Epithelial cell of esophagus (primary cell): ENCODE measurements at regions not wholly inside any gene's neighbourhood (a gene's known extent, or its start where the extent isn't known, plus 50 kb on each side); places are given as distances from the start of the nearest gene placed in this dataset.

Experiments
- DNase-seq: peaks from one replicate; pipeline ENCODE4 v3.0.0; 2010; ENCODE audit warnings: low read depth
- H3K4me3 ChIP-seq: 2 replicates; pipeline ENCODE4 v1.5.1; 2011; ENCODE audit warnings: mild to moderate bottlenecking, low read length, control low read depth
- CTCF ChIP-seq: IDR thresholded peaks from 2 replicates; pipeline ENCODE4 v1.5.1; 2011; ENCODE audit warnings: low read depth, mild to moderate bottlenecking, low read length, control low read depth, inconsistent platforms; ENCODE audit not compliant: insufficient read depth; ENCODE audit errors: missing control alignments

- DNase-seq, result no peak
- no peak for TF ChIP-seq CTCF
- no peak overlapping the region for H3K4me3 ChIP-seq
These were observed 275.0 kb downstream of the CENPW start for GRCh38 chr6:126614642-126615504.

DNA sequence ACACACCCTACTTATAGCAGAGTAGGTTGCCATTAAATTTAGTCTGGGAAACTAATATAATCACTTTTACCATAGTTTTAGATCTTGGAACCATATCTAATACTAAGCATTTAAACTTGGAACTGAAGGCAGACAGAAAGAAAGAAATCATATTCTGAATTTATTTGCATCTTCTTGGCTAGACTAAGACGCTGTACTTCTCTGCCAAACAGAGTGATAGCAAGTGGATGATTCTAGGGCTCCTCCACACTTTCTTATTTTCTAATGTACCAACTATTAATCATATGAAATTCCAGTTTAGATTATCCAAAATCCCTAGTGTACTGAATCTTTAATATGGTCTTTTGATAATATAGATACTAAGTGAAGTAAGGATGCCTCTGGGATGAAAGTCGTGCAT, 277.0 kb downstream of the CENPW start:
- DNase-seq, result no peak
- no peak overlapping the region for H3K4me3 ChIP-seq
- no peak for TF ChIP-seq CTCF

DNA sequence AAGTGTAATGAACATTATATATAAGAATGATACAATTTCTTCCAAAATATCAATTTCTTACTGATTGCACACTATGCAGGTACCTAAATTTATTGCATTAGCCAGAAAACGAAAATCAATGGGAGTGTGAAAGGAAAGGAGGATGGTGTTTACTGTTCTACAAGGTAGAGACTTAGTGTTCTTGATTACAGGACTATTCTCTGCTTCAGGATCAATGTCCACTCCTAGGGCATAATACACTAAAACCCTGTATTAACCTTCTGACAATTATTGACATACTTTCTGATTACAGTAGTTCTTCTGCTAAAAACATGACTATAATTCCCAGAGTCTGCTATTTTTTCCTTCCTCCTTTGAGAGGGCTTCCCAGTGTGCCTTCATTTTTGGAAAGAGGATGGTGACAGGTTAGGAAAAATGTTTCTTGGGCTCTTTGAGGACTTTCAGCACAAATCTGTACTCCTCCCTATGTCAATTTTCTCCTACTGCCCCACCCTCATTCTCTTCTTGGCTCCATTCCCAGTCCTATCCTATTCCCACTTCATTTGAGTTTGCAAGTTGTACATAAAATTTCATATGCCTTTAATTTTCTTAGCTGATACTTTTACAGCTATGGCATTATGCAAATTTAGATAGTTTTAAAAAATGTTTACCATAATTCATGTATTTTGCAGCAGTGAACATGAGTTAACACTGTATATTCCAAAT, 278.9 kb downstream of the CENPW start:
- TF ChIP-seq CTCF, result no peak
- no peak for DNase-seq
- no peak overlapping the region for H3K4me3 ChIP-seq

GRCh38 chr6:126620719-126621118, 280.8 kb downstream of the CENPW start:
- no peak overlapping the region for H3K4me3 ChIP-seq
- no peak for TF ChIP-seq CTCF
- no peak for DNase-seq

- no peak overlapping the region for H3K4me3 ChIP-seq
- no peak for TF ChIP-seq CTCF
- peak; percentile 56 for DNase-seq
These were observed 285.1 kb downstream of the CENPW start for GRCh38 chr6:126625019-126625418.

GRCh38 chr6:126628125-126628524, 288.2 kb downstream of the CENPW start:
- no peak for TF ChIP-seq CTCF
- DNase-seq, result no peak
- no peak overlapping the region for H3K4me3 ChIP-seq
